ENCODE measurements at regions not wholly inside any gene's neighbourhood (a gene's known extent, or its start where the extent isn't known, plus 50 kb on each side); places are given as distances from the start of the nearest gene placed in this dataset.

- no peaks in the 10 kb centered on the region for H3K4me1 Mint-ChIP-seq (ENCODE audit: low read depth)
- no peak for ATAC-seq (ENCODE audit: poor library complexity)
- H3K9me3 ChIP-seq (ENCODE audit: control insufficient read depth in 1 of 2, insufficient read depth in 1 of 2, low read length in 2 of 2) = peaks cover 0 to 4% of the 10 kb centered on the region in 2 experiments
- H3K27ac ChIP-seq (ENCODE audit: low read depth in 1 of 2, low read length in 2 of 2) = no peak overlapping the region
- H3K36me3 Mint-ChIP-seq (ENCODE audit: low read depth) = no peaks in the 10 kb centered on the region
- TF ChIP-seq, protein P1, sequence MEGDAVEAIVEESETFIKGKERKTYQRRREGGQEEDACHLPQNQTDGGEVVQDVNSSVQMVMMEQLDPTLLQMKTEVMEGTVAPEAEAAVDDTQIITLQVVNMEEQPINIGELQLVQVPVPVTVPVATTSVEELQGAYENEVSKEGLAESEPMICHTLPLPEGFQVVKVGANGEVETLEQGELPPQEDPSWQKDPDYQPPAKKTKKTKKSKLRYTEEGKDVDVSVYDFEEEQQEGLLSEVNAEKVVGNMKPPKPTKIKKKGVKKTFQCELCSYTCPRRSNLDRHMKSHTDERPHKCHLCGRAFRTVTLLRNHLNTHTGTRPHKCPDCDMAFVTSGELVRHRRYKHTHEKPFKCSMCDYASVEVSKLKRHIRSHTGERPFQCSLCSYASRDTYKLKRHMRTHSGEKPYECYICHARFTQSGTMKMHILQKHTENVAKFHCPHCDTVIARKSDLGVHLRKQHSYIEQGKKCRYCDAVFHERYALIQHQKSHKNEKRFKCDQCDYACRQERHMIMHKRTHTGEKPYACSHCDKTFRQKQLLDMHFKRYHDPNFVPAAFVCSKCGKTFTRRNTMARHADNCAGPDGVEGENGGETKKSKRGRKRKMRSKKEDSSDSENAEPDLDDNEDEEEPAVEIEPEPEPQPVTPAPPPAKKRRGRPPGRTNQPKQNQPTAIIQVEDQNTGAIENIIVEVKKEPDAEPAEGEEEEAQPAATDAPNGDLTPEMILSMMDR (IDR thresholded peaks at IDR 0.05) = no peak
- no peak for DNase-seq
- POLR2A ChIA-PET = no interaction called here
- H3K27me3 ChIP-seq (ENCODE audit: control insufficient read depth in 1 of 2, insufficient read depth in 2 of 2, low read length in 2 of 2) = no peaks in the 10 kb centered on the region
- no peaks in the 10 kb centered on the region for H3K27me3 Mint-ChIP-seq
- no peak overlapping the region for H3K4me3 ChIP-seq (ENCODE audit: low read length)
- intact Hi-C loops (cut with DNase I, micrococcal nuclease) = no loop called here
- H3K4me3 Mint-ChIP-seq = no peak overlapping the region
- CTCF ChIA-PET = no interaction called here
- peaks cover 3% of the 10 kb centered on the region for H3K9me3 Mint-ChIP-seq
- no peak overlapping the region for H3K27ac Mint-ChIP-seq
- no peaks in the 10 kb centered on the region for H3K4me1 ChIP-seq (ENCODE audit: insufficient read depth, low read length)
- no peaks in the 10 kb centered on the region for H3K36me3 ChIP-seq (ENCODE audit: insufficient read depth, low read length)
Measured at GRCh38 chr5:125521289-125521688, 774.9 kb upstream of the ZNF608 start.

- CTCF ChIA-PET = no interaction called here
- TF ChIP-seq, protein P1 (IDR thresholded peaks at IDR 0.05) = no peak
- Histone ChIP-seq H3K27me3 (ENCODE audit: control insufficient read depth in 1 of 2, insufficient read depth in 2 of 2, low read length in 2 of 2) (no peaks in the 10 kb centered on the region), H3K36me3 (ENCODE audit: insufficient read depth, low read length) (no peaks in the 10 kb centered on the region), H3K4me1 (ENCODE audit: insufficient read depth, low read length) (no peaks in the 10 kb centered on the region), H3K27ac (ENCODE audit: low read depth in 1 of 2, low read length in 2 of 2) (no peak overlapping the region), H3K9me3 (ENCODE audit: control insufficient read depth in 1 of 2, insufficient read depth in 1 of 2, low read length in 2 of 2) (no peaks in the 10 kb centered on the region), H3K4me3 (ENCODE audit: low read length) (no peak overlapping the region)
- H3K27me3 Mint-ChIP-seq = no peaks in the 10 kb centered on the region
- H3K9me3 Mint-ChIP-seq = peaks cover 4% of the 10 kb centered on the region
- no peaks in the 10 kb centered on the region for H3K36me3 Mint-ChIP-seq (ENCODE audit: low read depth)
- POLR2A ChIA-PET = no interaction called here
- no peaks in the 10 kb centered on the region for H3K4me1 Mint-ChIP-seq (ENCODE audit: low read depth)
- H3K4me3 Mint-ChIP-seq = no peak overlapping the region
- no peak for ATAC-seq (ENCODE audit: poor library complexity)
- intact Hi-C loops (cut with DNase I, micrococcal nuclease) = no loop called here
- H3K27ac Mint-ChIP-seq = no peak overlapping the region
- DNase-seq = no peak
Measured at GRCh38 chr5:125525356-125525755, 778.9 kb upstream of the ZNF608 start.

GRCh38 chr5:125526966-125527365 lies 780.5 kb upstream of the ZNF608 start:
- CTCF ChIA-PET = no interaction called here

More at GRCh38 chr5:125526966-125527365, 780.5 kb upstream of the ZNF608 start:
- POLR2A ChIA-PET = no interaction called here
- Mint-ChIP-seq H3K27ac (no peak overlapping the region), H3K9me3 (peaks cover 5% of the 10 kb centered on the region), H3K4me1 (ENCODE audit: low read depth) (no peaks in the 10 kb centered on the region), H3K4me3 (no peak overlapping the region), H3K27me3 (no peaks in the 10 kb centered on the region), H3K36me3 (ENCODE audit: low read depth) (no peaks in the 10 kb centered on the region)
- intact Hi-C loops (cut with DNase I, micrococcal nuclease) = no loop called here
- no peak overlapping the region for H3K4me3 ChIP-seq (ENCODE audit: low read length)
- no peak for DNase-seq
- no peaks in the 10 kb centered on the region for H3K9me3 ChIP-seq (ENCODE audit: control insufficient read depth in 1 of 2, insufficient read depth in 1 of 2, low read length in 2 of 2)
- H3K36me3 ChIP-seq (ENCODE audit: insufficient read depth, low read length) = no peaks in the 10 kb centered on the region
- no peak for ATAC-seq (ENCODE audit: poor library complexity)
- H3K27me3 ChIP-seq (ENCODE audit: control insufficient read depth in 1 of 2, insufficient read depth in 2 of 2, low read length in 2 of 2) = no peaks in the 10 kb centered on the region
- H3K4me1 ChIP-seq (ENCODE audit: insufficient read depth, low read length) = no peaks in the 10 kb centered on the region
- no peak overlapping the region for H3K27ac ChIP-seq (ENCODE audit: low read depth in 1 of 2, low read length in 2 of 2)
- TF ChIP-seq, protein P1 (IDR thresholded peaks at IDR 0.05) = no peak

Data from CD4-positive, alpha-beta T cell (primary cell).